Choroid plexus epithelial cell (primary cell): ENCODE measurements at regions not wholly inside any gene's neighbourhood (a gene's known extent, or its start where the extent isn't known, plus 50 kb on each side); places are given as distances from the start of the nearest gene placed in this dataset.

Experiments
- DNase-seq: peaks from one replicate; pipeline ENCODE4 v3.0.0-alpha.2; 2010; ENCODE audit warnings: low read depth
- H3K4me3 ChIP-seq: 2 replicates; pipeline ENCODE4 v1.5.1; 2011; ENCODE audit warnings: low read depth, mild to moderate bottlenecking, control low read depth, low read length, moderate library complexity
- CTCF ChIP-seq: conservative IDR thresholded peaks from 2 replicates; pipeline ENCODE4 v1.5.1; 2011; ENCODE audit warnings: low read depth, mild to moderate bottlenecking, control low read depth, inconsistent platforms, low read length, moderate library complexity

- no peak overlapping the region for H3K4me3 ChIP-seq
- no peak for DNase-seq
- TF ChIP-seq CTCF: no peak
Measured at GRCh38 chr2:19119326-19120001, 239.0 kb downstream of the OSR1 start.

- DNase-seq: no peak
- TF ChIP-seq CTCF: no peak
- H3K4me3 ChIP-seq: no peak overlapping the region
Measured at GRCh38 chr2:19116918-19117317, 241.5 kb downstream of the OSR1 start.

- TF ChIP-seq CTCF: no peak
- no peak overlapping the region for H3K4me3 ChIP-seq
- peak; percentile 29 for DNase-seq
Measured at GRCh38 chr2:19114754-19115231, 243.6 kb downstream of the OSR1 start.

- DNase-seq: peak; percentile 68
- no peak overlapping the region for H3K4me3 ChIP-seq
- no peak for TF ChIP-seq CTCF
Measured at GRCh38 chr2:19114126-19114525, 244.3 kb downstream of the OSR1 start.

GRCh38 chr2:19111354-19111753 is 247.1 kb downstream of the OSR1 start:
- DNase-seq: no peak
- no peak for TF ChIP-seq CTCF

GRCh38 chr2:19109518-19109917 is 248.9 kb downstream of the OSR1 start:
- no peak overlapping the region for H3K4me3 ChIP-seq
- DNase-seq: no peak
- TF ChIP-seq CTCF: no peak

More at GRCh38 chr2:19111354-19111753, 247.1 kb downstream of the OSR1 start:
- no peak overlapping the region for H3K4me3 ChIP-seq

GRCh38 chr2:19106376-19106775 is 252.0 kb downstream of the OSR1 start:
- no peak for DNase-seq
- no peak for TF ChIP-seq CTCF
- H3K4me3 ChIP-seq: no peak overlapping the region
